Mesendoderm (in vitro differentiated cells): ENCODE measurements at regions not wholly inside any gene's neighbourhood (a gene's known extent, or its start where the extent isn't known, plus 50 kb on each side); places are given as distances from the start of the nearest gene placed in this dataset.
"Not testable (repeated sequence)": the region's sequence is repeated elsewhere in the genome, so short reads cannot be mapped to it uniquely, and the experiment has no call there.

ENCODE experiments used
- DNase-seq: peaks from one replicate; pipeline ENCODE4 v3.0.0; 2013
- H2AK5ac ChIP-seq: 2 replicates; pipeline ENCODE4 v1.6.1; 2013; ENCODE audit warnings: low read length, inconsistent platforms
- H2BK120ac ChIP-seq: 2 replicates; pipeline ENCODE4 v1.6.1; 2013; ENCODE audit warnings: low read depth, mild to moderate bottlenecking, low read length, moderate library complexity, mixed read lengths
- H2BK15ac ChIP-seq: replicated peaks from 2 replicates; pipeline ENCODE4 v1.6.1; 2013; ENCODE audit warnings: low read depth, mild to moderate bottlenecking, moderate library complexity
- H2BK5ac ChIP-seq: 2 replicates; pipeline ENCODE4 v1.6.1; 2013; ENCODE audit warnings: low read length, inconsistent platforms
- H3K18ac ChIP-seq: 2 replicates; pipeline ENCODE4 v1.6.1; 2013; ENCODE audit warnings: mild to moderate bottlenecking, low read length, mixed read lengths
- H3K23ac ChIP-seq: one replicate; pipeline ENCODE4 v1.6.1; 2013; ENCODE audit warnings: low read length
- H3K27ac ChIP-seq: 2 replicates; pipeline ENCODE4 v1.5.1; 2013; ENCODE audit warnings: low read depth, mild to moderate bottlenecking, inconsistent platforms, low read length, moderate library complexity
- H3K27me3 ChIP-seq: 2 replicates; pipeline ENCODE4 v1.6.1; 2013; ENCODE audit warnings: low read length, control low read depth, mild to moderate bottlenecking, inconsistent platforms; ENCODE audit not compliant: insufficient read depth, poor library complexity
- H3K36me3 ChIP-seq: 2 replicates; pipeline ENCODE4 v1.6.1; 2013; ENCODE audit warnings: low read length, inconsistent platforms; ENCODE audit not compliant: control insufficient read depth, insufficient read depth
- H3K4ac ChIP-seq: one replicate; pipeline ENCODE4 v1.6.1; 2013; ENCODE audit warnings: low read depth, mild to moderate bottlenecking, low read length, moderate library complexity
- H3K4me1 ChIP-seq: 2 replicates; pipeline ENCODE4 v1.6.1; 2013; ENCODE audit warnings: low read depth, low read length, inconsistent platforms; ENCODE audit not compliant: control insufficient read depth
- H3K4me2 ChIP-seq: 2 replicates; pipeline ENCODE4 v1.6.1; 2013; ENCODE audit warnings: low read length
- H3K4me3 ChIP-seq: 2 replicates; pipeline ENCODE4 v1.5.1; 2013; ENCODE audit warnings: mild to moderate bottlenecking, low read length
- H3K56ac ChIP-seq: one replicate; pipeline ENCODE4 v1.6.1; 2013; ENCODE audit warnings: low read length
- H3K79me1 ChIP-seq: 2 replicates; pipeline ENCODE4 v1.6.1; 2013; ENCODE audit warnings: low read length, inconsistent platforms
- H3K79me2 ChIP-seq: 2 replicates; pipeline ENCODE4 v1.6.1; 2013; ENCODE audit warnings: mild to moderate bottlenecking, low read length; ENCODE audit not compliant: control insufficient read depth, insufficient read depth
- H3K9ac ChIP-seq: 2 replicates; pipeline ENCODE4 v1.6.1; 2013; ENCODE audit warnings: low read length, inconsistent platforms
- H4K5ac ChIP-seq: one replicate; pipeline ENCODE4 v1.6.1; 2013; ENCODE audit warnings: low read length
- H4K8ac ChIP-seq: one replicate; pipeline ENCODE4 v1.6.1; 2013; ENCODE audit warnings: low read depth, mild to moderate bottlenecking, control low read depth, low read length, moderate library complexity
- WGBS: extraction: QIAGEN DNeasy Blood & Tissue Kit; methylation state at CpG from one replicate; pipeline ENCODE4 v1.1.7; 2013; ENCODE audit warnings: low lambda C conversion rate, missing lambda C conversion rate; ENCODE audit not compliant: insufficient coverage; ENCODE audit errors: extremely low coverage; 5-methylcytosine and 5-hydroxymethylcytosine counted together

- no CpG with 5 or more reads among the region's 9 CpGs for WGBS
- H2BK5ac ChIP-seq, H4K8ac ChIP-seq, H3K36me3 ChIP-seq, H2BK120ac ChIP-seq, H3K23ac ChIP-seq, H3K79me2 ChIP-seq, H3K27ac ChIP-seq, H3K4me2 ChIP-seq, H3K9ac ChIP-seq, H3K18ac ChIP-seq, H3K79me1 ChIP-seq, H3K4ac ChIP-seq, H3K4me3 ChIP-seq, H4K5ac ChIP-seq, H3K4me1 ChIP-seq, H3K56ac ChIP-seq, H2BK15ac ChIP-seq, H3K27me3 ChIP-seq, H2AK5ac ChIP-seq: not testable (repeated sequence)
- peak; percentile 45 for DNase-seq
Measured at GRCh38 chr6:71360556-71361335, 72.1 kb downstream of the OGFRL1 start.

- peaks cover 2% of the 10 kb centered on the region for H3K4me1 ChIP-seq
- H3K56ac ChIP-seq = no peak overlapping the region
- H3K79me1 ChIP-seq = no peaks in the 10 kb centered on the region
- no peak overlapping the region for H3K18ac ChIP-seq
- no peak overlapping the region for H2BK15ac ChIP-seq
- H4K5ac ChIP-seq = no peak overlapping the region
- no peak overlapping the region for H3K4ac ChIP-seq
- H2BK5ac ChIP-seq = no peak overlapping the region
- no peak overlapping the region for H3K4me2 ChIP-seq
- no peak overlapping the region for H3K9ac ChIP-seq
- H3K23ac ChIP-seq = no peak overlapping the region
- H3K27ac ChIP-seq = no peak overlapping the region
- no peaks in the 10 kb centered on the region for H3K79me2 ChIP-seq
- H3K27me3 ChIP-seq = no peaks in the 10 kb centered on the region
- no peak for DNase-seq
- no peak overlapping the region for H4K8ac ChIP-seq
- no peaks in the 10 kb centered on the region for H3K36me3 ChIP-seq
- no peak overlapping the region for H2AK5ac ChIP-seq
- WGBS = no CpG with 5 or more reads among the region's 4 CpGs
- no peak overlapping the region for H3K4me3 ChIP-seq
- no peak overlapping the region for H2BK120ac ChIP-seq
Measured at GRCh38 chr6:71364889-71365542, 76.4 kb downstream of the OGFRL1 start.

DNA sequence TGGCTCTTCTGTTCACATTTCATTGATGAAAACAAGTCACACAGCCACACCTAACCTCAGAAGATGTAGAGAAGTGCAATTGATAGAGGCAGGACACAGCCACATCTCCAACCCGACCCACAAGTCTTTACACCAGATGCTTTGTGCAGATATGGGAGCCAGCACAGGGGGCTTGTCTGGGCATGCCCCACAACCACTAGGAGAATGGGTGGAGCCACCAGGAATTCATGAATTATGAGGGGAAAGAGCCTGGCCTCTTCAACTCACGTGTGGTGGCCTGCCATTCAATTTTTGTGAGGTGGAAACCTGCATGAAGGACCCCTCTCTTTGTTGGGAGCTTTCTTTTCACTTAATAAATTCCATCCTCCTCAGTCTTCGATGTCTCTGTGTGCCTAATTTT lies 79.1 kb downstream of the OGFRL1 start:
- no peak for DNase-seq
- no peaks in the 10 kb centered on the region for H3K79me1 ChIP-seq
- H3K4me1 ChIP-seq = peaks cover 2% of the 10 kb centered on the region
- peak overlapping the region; percentile 13 for H2BK5ac ChIP-seq
- no peak overlapping the region for H2BK15ac ChIP-seq
- H3K23ac ChIP-seq = no peak overlapping the region
- no peak overlapping the region for H4K5ac ChIP-seq
- peak overlapping the region; percentile 34 for H3K56ac ChIP-seq
- peak overlapping the region; percentile 40 for H4K8ac ChIP-seq
- H3K4ac ChIP-seq = no peak overlapping the region
- H3K36me3 ChIP-seq = no peaks in the 10 kb centered on the region
- no peak overlapping the region for H3K4me3 ChIP-seq
- H3K9ac ChIP-seq = no peak overlapping the region
- no peak overlapping the region for H3K27ac ChIP-seq
- no CpG with 5 or more reads among the region's 3 CpGs for WGBS
- H2BK120ac ChIP-seq = peak overlapping the region; percentile 4
- H3K27me3 ChIP-seq = no peaks in the 10 kb centered on the region
- H2AK5ac ChIP-seq = no peak overlapping the region
- H3K4me2 ChIP-seq = no peak overlapping the region
- H3K18ac ChIP-seq = peak overlapping the region; percentile 21
- no peaks in the 10 kb centered on the region for H3K79me2 ChIP-seq

GRCh38 chr6:71368284-71368683 lies 79.7 kb downstream of the OGFRL1 start:
- no peak for DNase-seq

GRCh38 chr6:71371559-71371958 lies 82.9 kb downstream of the OGFRL1 start:
- no peak overlapping the region for H3K27ac ChIP-seq
- no peak overlapping the region for H3K4me2 ChIP-seq
- no peak for DNase-seq
- WGBS = no CpG with 5 or more reads among the region's 1 CpG
- no peak overlapping the region for H3K23ac ChIP-seq
- H2BK120ac ChIP-seq = no peak overlapping the region
- H2BK15ac ChIP-seq = no peak overlapping the region
- peaks cover 2% of the 10 kb centered on the region for H3K4me1 ChIP-seq
- H3K4ac ChIP-seq = no peak overlapping the region
- no peaks in the 10 kb centered on the region for H3K79me2 ChIP-seq
- no peak overlapping the region for H3K9ac ChIP-seq
- no peaks in the 10 kb centered on the region for H3K79me1 ChIP-seq
- H3K56ac ChIP-seq = no peak overlapping the region
- H3K18ac ChIP-seq = no peak overlapping the region
- no peak overlapping the region for H4K5ac ChIP-seq
- no peaks in the 10 kb centered on the region for H3K36me3 ChIP-seq
- no peaks in the 10 kb centered on the region for H3K27me3 ChIP-seq
- H4K8ac ChIP-seq = no peak overlapping the region
- no peak overlapping the region for H2AK5ac ChIP-seq
- no peak overlapping the region for H2BK5ac ChIP-seq
- no peak overlapping the region for H3K4me3 ChIP-seq

More at GRCh38 chr6:71368284-71368683, 79.7 kb downstream of the OGFRL1 start:
- Histone ChIP-seq H2AK5ac (no peak overlapping the region), H3K18ac (peak overlapping the region; percentile 21), H3K4ac (no peak overlapping the region), H3K27me3 (no peaks in the 10 kb centered on the region), H3K4me2 (no peak overlapping the region), H3K27ac (no peak overlapping the region), H3K4me1 (peaks cover 2% of the 10 kb centered on the region), H2BK15ac (no peak overlapping the region), H3K23ac (no peak overlapping the region), H4K8ac (no peak overlapping the region), H2BK120ac (peak overlapping the region; percentile 4), H3K9ac (no peak overlapping the region), H2BK5ac (no peak overlapping the region), H3K79me2 (no peaks in the 10 kb centered on the region), H3K4me3 (no peak overlapping the region), H3K36me3 (no peaks in the 10 kb centered on the region), H4K5ac (no peak overlapping the region), H3K56ac (no peak overlapping the region), H3K79me1 (no peaks in the 10 kb centered on the region)
- no CpG with 5 or more reads among the region's 2 CpGs for WGBS
